ENCODE measurements at regions not wholly inside any gene's neighbourhood (a gene's known extent, or its start where the extent isn't known, plus 50 kb on each side); places are given as distances from the start of the nearest gene placed in this dataset.

GRCh38 chr14:104369208-104369607 is 210.4 kb upstream of the C14orf180 start:
- H3K4me1 Mint-ChIP-seq = peaks cover 0 to 20% (median 7%) of the 10 kb centered on the region in 4 donors
- peak overlapping the region in 2 of 10 donors; percentile 19 to 22 for H3K27ac Mint-ChIP-seq
- no peak overlapping the region for H3K4me3 Mint-ChIP-seq
- no peaks in the 10 kb centered on the region for H3K36me3 Mint-ChIP-seq
- POLR2A ChIA-PET = no interaction called here
- peaks cover 0 to 2% (median 0%) of the 10 kb centered on the region in 5 donors for H3K27me3 Mint-ChIP-seq
- no peak for ATAC-seq
- DNase-seq = peak in 1 of 10 donors; percentile 30
- peaks cover 0 to 2% (median 0%) of the 10 kb centered on the region in 9 donors for H3K9me3 Mint-ChIP-seq

- H3K27me3 Mint-ChIP-seq = peaks cover 0 to 2% (median 0%) of the 10 kb centered on the region in 5 donors
- POLR2A ChIA-PET = no interaction called here
- H3K36me3 Mint-ChIP-seq = no peaks in the 10 kb centered on the region
- peaks cover 0 to 20% (median 9%) of the 10 kb centered on the region in 4 donors for H3K4me1 Mint-ChIP-seq
- peak in 1 of 10 donors; percentile 41 for DNase-seq
- H3K4me3 Mint-ChIP-seq = no peak overlapping the region
- H3K27ac Mint-ChIP-seq = peak overlapping the region in 4 of 10 donors; percentile 27 to 77 (median 66)
- no peaks in the 10 kb centered on the region for H3K9me3 Mint-ChIP-seq
- ATAC-seq = no peak
These were observed 209.2 kb upstream of the C14orf180 start for GRCh38 chr14:104370256-104370870.

- Mint-ChIP-seq H3K27me3 (peaks cover 0 to 2% (median 0%) of the 10 kb centered on the region in 5 donors), H3K36me3 (no peaks in the 10 kb centered on the region), H3K9me3 (no peaks in the 10 kb centered on the region), H3K27ac (peak overlapping the region in 2 of 10 donors; percentile 5 to 70), H3K4me3 (no peak overlapping the region), H3K4me1 (peaks cover 0 to 20% (median 10%) of the 10 kb centered on the region in 4 donors)
- no peak for ATAC-seq
- POLR2A ChIA-PET = no interaction called here
- DNase-seq = peak in 1 of 10 donors; percentile 41
These were observed 208.5 kb upstream of the C14orf180 start for GRCh38 chr14:104371031-104371430.

GRCh38 chr14:104371917-104372316 is 207.6 kb upstream of the C14orf180 start:
- ATAC-seq (no peak), DNase-seq (peak in 1 of 10 donors; percentile 4)
- POLR2A ChIA-PET = no interaction called here
- Mint-ChIP-seq H3K9me3 (no peaks in the 10 kb centered on the region), H3K27ac (peak overlapping the region in 5 of 10 donors; percentile 41 to 72 (median 60)), H3K36me3 (no peaks in the 10 kb centered on the region), H3K4me3 (no peak overlapping the region), H3K27me3 (peaks cover 0 to 2% (median 0%) of the 10 kb centered on the region in 5 donors), H3K4me1 (peaks cover 0 to 19% (median 10%) of the 10 kb centered on the region in 4 donors)

- DNase-seq (peak in 2 of 10 donors; percentile 0 to 50), ATAC-seq (no peak)
- H3K36me3 Mint-ChIP-seq = no peaks in the 10 kb centered on the region
- POLR2A ChIA-PET = no interaction called here
- H3K4me3 Mint-ChIP-seq = no peak overlapping the region
- peaks cover 0 to 19% (median 10%) of the 10 kb centered on the region in 4 donors for H3K4me1 Mint-ChIP-seq
- H3K9me3 Mint-ChIP-seq = no peaks in the 10 kb centered on the region
- peaks cover 0 to 2% (median 0%) of the 10 kb centered on the region in 5 donors for H3K27me3 Mint-ChIP-seq
- H3K27ac Mint-ChIP-seq = peak overlapping the region in 5 of 10 donors; percentile 42 to 87 (median 60)
These were observed 207.0 kb upstream of the C14orf180 start for GRCh38 chr14:104372390-104373054.

GRCh38 chr14:104373055-104373854 is 206.3 kb upstream of the C14orf180 start:
- no peak overlapping the region for H3K4me3 Mint-ChIP-seq
- POLR2A ChIA-PET = interaction anchor here (2.0 kb wide), 1 partner anchor 19 kb away, joined by 4 read pairs; no protein-coding TSS in a partner anchor
- peaks cover 0 to under 1% (median 0%) of the 10 kb centered on the region in 9 donors for H3K9me3 Mint-ChIP-seq
- no peaks in the 10 kb centered on the region for H3K36me3 Mint-ChIP-seq
- H3K27me3 Mint-ChIP-seq = peaks cover 0 to 2% (median 0%) of the 10 kb centered on the region in 5 donors
- H3K27ac Mint-ChIP-seq = peak overlapping the region in 5 of 10 donors; percentile 34 to 63 (median 44)
- peaks cover 0 to 19% (median 10%) of the 10 kb centered on the region in 4 donors for H3K4me1 Mint-ChIP-seq
- no peak for ATAC-seq
- DNase-seq = peak in 2 of 10 donors; percentile 1 to 51

- Mint-ChIP-seq H3K4me3 (no peak overlapping the region), H3K36me3 (peaks cover 0 to 4% (median 1%) of the 10 kb centered on the region in 3 donors), H3K27ac (peak overlapping the region in 3 of 10 donors; percentile 62 to 85 (median 76)), H3K9me3 (peaks cover 0 to 9% (median 4%) of the 10 kb centered on the region in 9 donors), H3K4me1 (peaks cover 0 to 19% (median 10%) of the 10 kb centered on the region in 4 donors), H3K27me3 (peaks cover 0 to 2% (median 0%) of the 10 kb centered on the region in 5 donors)
- POLR2A ChIA-PET = interaction anchor here (2.0 kb wide), 1 partner anchor 18 kb away, joined by 4 read pairs; no protein-coding TSS in a partner anchor
- peak in 1 of 10 donors; percentile 47 for DNase-seq
- ATAC-seq = no peak
These were observed 205.5 kb upstream of the C14orf180 start for GRCh38 chr14:104373855-104374717.

- Mint-ChIP-seq H3K4me1 (peaks cover 0 to 19% (median 9%) of the 10 kb centered on the region in 4 donors), H3K27me3 (peaks cover 0 to 2% (median 0%) of the 10 kb centered on the region in 5 donors), H3K27ac (peak overlapping the region in 3 of 10 donors; percentile 9 to 85 (median 62)), H3K36me3 (peaks cover 0 to 10% (median 7%) of the 10 kb centered on the region in 3 donors), H3K4me3 (no peak overlapping the region), H3K9me3 (peaks cover 0 to 15% (median 10%) of the 10 kb centered on the region in 9 donors)
- ATAC-seq (no peak), DNase-seq (peak in 1 of 10 donors; percentile 1)
- POLR2A ChIA-PET = interaction anchor here (2.0 kb wide), 1 partner anchor 17 kb away, joined by 4 read pairs; no protein-coding TSS in a partner anchor
These were observed 204.9 kb upstream of the C14orf180 start for GRCh38 chr14:104374718-104375080.

- Mint-ChIP-seq H3K36me3 (peaks cover 0 to 15% (median 11%) of the 10 kb centered on the region in 3 donors), H3K4me1 (peaks cover 0 to 15% (median 4%) of the 10 kb centered on the region in 4 donors), H3K27ac (peak overlapping the region in 2 of 10 donors; percentile 62 to 85), H3K4me3 (no peak overlapping the region), H3K27me3 (peaks cover 0 to 2% (median 0%) of the 10 kb centered on the region in 5 donors), H3K9me3 (peaks cover 0 to 25% (median 16%) of the 10 kb centered on the region in 9 donors)
- POLR2A ChIA-PET = interaction anchor here (0.5 kb wide), 1 partner anchor 24 kb away, joined by 4 read pairs; no protein-coding TSS in a partner anchor
- DNase-seq (peak in 1 of 10 donors; percentile 31), ATAC-seq (no peak)
These were observed 203.9 kb upstream of the C14orf180 start for GRCh38 chr14:104375551-104376201.

GRCh38 chr14:104376202-104377140 is 203.1 kb upstream of the C14orf180 start:
- Mint-ChIP-seq H3K36me3 (peaks cover 0 to 23% (median 19%) of the 10 kb centered on the region in 3 donors), H3K4me1 (peaks cover 0 to 15% (median 4%) of the 10 kb centered on the region in 4 donors), H3K27me3 (peaks cover 0 to 3% (median 0%) of the 10 kb centered on the region in 5 donors), H3K4me3 (no peak overlapping the region), H3K27ac (peak overlapping the region in 4 of 10 donors; percentile 49 to 85 (median 68)), H3K9me3 (peaks cover 5 to 33% (median 22%) of the 10 kb centered on the region in 9 donors)
- peak in 2 of 10 donors; percentile 3 to 47 for DNase-seq
- POLR2A ChIA-PET = interaction anchor here (0.5 to 0.7 kb wide), 2 partner anchors 15 to 23 kb away, joined by 3 to 4 read pairs; no protein-coding TSS in a partner anchor
- ATAC-seq = no peak

All from naive thymus-derived CD8-positive, alpha-beta T cell (primary cell).